GM18505 (cell line): ENCODE measurements at regions not wholly inside any gene's neighbourhood (a gene's known extent, or its start where the extent isn't known, plus 50 kb on each side); places are given as distances from the start of the nearest gene placed in this dataset.

Experiments
- ATAC-seq: cut with Tn5 transposase; IDR thresholded peaks from one replicate; pipeline ENCODE4 v1.9.1; 2021; ENCODE audit not compliant: unreplicated experiment
- POLR2A ChIP-seq: IDR thresholded peaks from 4 replicates; pipeline ENCODE4 v1.6.1; 2011; ENCODE audit warnings: borderline replicate concordance; ENCODE audit not compliant: insufficient read depth, insufficient read length; ENCODE audit errors: extremely low read depth

DNA sequence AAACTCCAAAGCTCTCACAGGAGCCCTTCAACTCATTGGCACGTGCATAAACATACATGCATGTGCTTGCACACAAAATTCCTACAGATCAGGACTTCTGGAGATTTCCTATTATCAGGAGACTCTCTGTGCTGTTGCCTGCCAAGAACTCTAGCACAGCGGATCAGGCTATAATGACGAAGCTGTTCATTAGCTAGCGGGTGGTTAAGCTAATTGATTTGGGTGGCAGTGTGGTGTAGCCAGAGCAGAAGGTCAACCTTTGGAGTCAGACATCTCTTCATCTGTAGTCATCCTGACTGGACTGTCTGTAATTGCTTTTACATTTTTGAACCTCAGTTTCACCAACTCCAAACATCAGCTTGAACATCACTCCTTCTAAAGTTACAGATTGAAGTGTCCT is 69.0 kb downstream of the KIF2B start:
- no peak for TF ChIP-seq POLR2A

DNA sequence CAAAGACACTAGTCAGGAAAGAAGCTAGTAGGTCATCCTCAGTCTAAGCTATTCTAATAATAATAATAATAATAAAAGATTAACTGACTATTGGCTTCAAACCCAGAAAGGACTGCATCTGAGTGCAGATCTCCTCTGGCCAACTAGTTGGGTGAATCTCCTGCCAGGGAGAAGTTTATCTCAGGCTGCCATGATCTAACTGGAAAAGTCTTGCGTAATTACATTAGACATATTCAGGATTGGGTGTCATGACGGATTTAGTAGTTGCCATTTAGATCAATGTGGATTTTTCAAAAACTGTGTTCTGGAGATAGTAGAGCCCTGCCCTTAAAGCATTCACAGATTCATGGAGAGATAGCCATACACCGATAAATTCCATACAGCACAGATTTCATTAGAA is 69.5 kb downstream of the KIF2B start:
- ATAC-seq = no peak
- no peak for TF ChIP-seq POLR2A

More for the DNA sequence above, 69.0 kb downstream of the KIF2B start:
- no peak for ATAC-seq

DNA sequence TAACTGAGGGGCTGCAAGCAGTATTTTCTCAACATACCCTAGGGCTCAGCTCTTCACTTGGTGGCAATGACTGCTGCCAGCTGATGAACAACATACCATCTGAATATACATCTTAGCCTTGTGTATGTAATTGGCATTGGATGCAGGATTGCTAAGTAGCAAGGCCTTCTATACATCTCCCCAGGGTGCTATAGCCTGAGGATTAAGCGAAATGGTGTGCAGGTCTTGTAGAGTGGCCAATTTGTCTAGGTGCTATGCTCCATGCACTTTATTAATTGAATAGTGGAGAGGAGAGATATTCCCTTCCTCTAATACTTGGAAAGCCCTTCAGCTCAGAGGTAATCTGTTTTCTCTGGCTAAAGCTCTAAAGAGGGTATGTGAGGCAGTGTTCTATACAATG is 71.9 kb downstream of the KIF2B start:
- no peak for ATAC-seq
- no peak for TF ChIP-seq POLR2A

DNA sequence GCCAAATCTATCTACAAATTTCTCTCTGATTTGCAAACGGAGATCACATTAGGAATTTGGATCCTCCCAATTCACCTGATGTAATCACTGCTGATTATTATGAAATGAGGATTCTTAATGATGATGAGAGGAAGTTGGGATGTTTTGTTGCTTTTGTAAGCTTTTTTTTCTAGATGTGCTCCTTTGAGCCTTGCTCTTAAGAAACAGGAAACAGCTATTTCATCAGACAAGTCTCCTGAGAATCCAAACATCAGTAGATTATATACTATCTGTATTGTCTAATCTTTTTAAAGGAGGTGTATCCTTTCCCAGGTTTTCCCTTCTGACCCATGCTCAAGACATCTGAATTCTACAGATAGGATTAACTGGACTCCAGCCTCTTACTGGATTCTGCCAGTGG is 73.3 kb downstream of the KIF2B start:
- no peak for ATAC-seq
- TF ChIP-seq POLR2A = no peak

DNA sequence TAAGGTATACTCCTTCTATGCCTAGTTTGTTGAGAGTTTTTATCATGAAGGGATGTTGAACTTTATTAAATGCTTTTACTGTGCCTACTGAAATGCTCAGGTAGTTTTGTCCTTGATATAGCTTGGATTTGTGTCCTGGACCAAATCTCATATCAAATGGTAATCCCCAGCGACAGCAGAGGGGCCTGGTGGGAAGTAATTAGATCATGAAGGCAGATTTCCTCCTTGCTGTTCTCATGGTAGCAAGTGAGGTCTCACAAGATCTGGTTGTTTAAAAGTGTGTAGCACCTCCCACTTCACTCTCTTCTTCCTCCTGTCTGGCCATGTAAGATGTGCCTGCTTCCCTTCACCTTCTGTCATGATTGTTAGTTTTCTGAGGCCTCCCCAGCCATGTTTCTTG is 78.2 kb downstream of the KIF2B start:
- no peak for ATAC-seq
- no peak for TF ChIP-seq POLR2A

DNA sequence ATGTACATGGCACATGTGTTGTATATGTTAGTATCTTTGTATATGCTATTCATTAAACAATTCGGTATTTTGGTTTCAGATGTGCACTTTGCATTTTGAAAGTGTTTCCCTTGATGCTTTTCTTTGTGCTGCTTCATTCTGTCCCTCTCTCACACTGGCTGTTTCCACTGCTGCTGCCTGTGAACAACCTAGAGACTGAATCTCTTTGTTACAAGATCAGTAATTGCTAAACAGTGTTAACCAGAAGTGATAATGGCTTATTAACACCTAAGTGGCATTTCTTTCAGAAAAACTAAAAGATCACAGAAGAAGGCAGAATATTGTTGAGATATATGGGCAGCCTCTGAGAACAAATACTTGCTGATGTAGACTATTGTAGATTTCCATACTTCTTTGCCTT is 84.7 kb downstream of the KIF2B start:
- ATAC-seq = no peak

DNA sequence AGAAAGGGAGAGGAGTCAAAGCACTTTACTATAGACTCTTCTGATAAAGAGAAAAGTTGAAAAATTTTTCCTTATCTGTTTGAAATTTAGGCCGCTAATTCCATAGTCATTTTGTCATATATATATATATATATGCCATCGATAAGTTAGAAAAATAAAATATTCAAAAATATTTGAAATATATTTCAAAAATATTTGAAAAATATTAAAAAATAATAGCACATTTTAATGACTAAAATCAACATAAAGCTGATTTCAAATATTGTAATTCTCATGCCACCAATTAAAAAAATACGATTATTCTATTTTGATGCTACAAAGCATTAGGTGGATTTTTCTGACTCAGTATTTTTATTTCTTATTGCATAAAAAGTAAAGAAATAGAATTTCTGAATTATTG is 87.1 kb downstream of the KIF2B start:
- TF ChIP-seq POLR2A = no peak
- no peak for ATAC-seq

More for the DNA sequence above, 84.7 kb downstream of the KIF2B start:
- TF ChIP-seq POLR2A = no peak

DNA sequence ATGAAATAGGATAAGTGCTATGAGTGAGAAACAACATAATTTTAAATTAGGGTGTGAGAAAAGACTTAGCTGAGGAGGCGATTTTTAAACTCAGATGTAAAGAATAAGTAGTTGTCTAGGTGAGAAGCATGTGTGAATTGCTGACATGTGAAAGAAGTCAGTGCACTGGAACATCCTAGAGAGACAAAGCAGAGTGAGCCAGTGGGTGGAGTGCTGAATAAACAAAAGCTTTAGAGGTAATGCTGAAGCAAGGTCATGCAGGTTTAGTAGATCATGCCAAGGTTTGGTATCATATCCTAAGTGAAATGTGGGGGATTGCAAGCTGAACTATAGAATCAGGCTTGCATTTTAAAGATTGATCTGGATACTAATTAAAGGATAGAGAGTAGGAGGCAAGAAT is 89.4 kb downstream of the KIF2B start:
- no peak for ATAC-seq
- TF ChIP-seq POLR2A = no peak

DNA sequence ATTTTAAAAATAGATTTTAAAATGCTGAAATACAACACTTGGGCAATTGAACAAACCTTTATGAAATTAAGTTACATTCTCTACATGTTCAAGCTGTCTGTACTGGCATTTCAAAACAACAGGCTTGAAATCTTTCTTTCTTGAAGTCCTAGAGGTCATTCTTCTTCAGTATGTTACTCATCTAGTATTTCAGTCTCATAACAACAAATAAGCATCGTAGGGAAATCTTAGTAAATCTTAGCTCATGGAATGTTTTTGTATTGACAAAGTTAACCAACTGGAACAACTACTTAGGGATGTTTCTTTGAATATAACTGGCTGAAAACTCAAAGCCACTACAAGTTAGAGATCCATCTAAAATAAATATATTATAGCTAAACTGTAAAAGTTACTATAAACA is 96.6 kb downstream of the KIF2B start:
- no peak for TF ChIP-seq POLR2A
- no peak for ATAC-seq

DNA sequence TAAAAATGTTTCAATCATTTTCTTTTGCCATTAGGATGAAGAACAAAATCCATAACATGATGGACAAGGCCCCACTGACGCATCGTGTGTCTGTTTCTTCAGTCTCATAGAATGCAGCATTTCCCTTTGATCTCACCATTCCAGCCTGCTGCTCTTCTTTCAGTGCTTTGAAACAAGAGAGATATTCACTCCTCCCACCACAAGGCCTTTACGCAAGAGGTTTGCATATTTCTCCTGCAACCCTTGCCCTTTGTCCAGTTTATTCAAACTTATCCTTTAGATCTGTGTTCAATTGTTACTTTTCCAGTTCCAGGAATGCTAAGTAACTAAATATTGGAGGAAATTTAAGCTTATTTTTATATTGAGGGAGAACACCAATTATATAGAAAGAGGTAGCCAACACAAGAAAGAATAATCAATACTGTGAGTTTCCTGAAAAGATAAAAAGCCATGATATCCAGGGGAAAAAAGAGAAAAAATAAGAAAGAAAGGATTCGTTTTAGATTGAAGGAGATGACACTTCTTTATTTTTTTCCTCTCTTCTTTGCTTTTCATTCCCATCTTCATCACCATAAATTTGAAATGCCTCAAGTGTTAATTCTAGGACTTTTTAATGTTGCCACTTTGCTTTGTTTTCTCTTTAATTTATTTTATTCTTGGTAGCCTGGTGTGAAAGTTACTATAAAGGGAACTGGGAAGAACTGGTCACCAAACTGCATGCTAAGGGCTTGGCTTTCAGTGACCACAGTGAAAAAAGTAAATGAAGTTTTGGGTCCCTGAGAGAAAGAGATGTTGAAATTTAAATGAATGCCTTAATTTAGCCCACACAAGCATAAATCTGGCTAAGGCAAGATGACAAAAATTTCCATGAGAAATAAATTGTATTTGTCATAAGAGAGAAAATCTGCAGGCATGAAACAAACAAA is 102.1 kb downstream of the KIF2B start:
- no peak for ATAC-seq
- TF ChIP-seq POLR2A = no peak

DNA sequence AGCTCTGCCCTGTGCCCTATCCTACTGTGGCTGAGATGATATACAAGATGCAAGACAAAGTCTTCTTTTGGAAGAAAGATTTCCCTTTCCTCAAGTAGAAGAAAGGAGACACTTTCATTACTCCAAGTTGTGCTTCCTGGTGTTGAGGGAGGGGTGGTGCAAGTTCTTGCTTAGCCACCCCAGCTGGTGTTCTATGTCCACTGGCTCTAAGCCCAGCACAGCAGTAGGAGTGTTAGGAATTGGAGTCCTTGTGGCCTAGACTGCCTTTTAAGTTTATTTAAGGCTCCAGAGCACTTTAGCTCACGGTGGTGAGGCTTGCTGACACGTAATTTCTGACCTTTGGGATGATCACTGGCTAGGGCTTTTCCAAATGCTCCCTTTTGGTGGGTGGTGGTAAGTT is 109.7 kb downstream of the KIF2B start:
- ATAC-seq = no peak

DNA sequence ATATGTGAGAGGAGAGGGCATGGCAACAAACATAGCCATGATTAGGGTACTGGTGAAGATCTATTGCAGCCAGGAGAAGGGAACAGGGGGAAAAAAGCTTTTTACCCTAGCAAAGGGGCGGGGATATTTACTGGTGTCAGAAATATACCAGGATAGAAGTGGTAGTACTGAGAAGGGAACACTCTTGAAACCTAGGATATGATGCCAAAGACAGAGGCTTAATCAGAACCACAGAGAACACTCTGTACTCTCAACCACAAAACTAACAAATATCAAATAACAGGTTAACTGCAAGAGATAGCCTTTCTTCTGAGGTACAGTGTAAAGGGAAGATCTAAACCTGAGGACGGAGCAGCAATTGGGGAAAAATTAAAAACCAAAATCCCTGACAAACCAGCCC is 112.2 kb downstream of the KIF2B start:
- TF ChIP-seq POLR2A = no peak
- ATAC-seq = no peak

More for the DNA sequence above, 109.7 kb downstream of the KIF2B start:
- TF ChIP-seq POLR2A = no peak

DNA sequence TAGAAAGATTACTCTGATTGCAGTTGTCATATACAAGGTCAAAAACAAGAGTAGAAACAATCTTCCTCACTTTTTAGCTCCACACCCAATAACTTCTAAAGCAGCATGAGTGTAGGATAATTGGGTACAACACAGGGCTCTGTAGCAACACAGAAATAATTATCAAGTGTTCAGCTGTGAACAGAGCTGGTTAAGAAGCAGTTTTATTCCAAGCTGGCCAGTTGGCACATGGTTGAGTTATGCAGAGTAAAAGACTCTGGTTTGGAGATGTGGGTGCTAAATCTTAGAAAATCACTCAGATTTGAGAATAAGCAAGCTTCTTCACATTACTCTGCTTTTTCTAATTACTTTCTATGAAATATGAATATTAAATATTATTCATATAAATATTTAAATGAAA is 118.5 kb downstream of the KIF2B start:
- no peak for ATAC-seq
- TF ChIP-seq POLR2A = no peak

DNA sequence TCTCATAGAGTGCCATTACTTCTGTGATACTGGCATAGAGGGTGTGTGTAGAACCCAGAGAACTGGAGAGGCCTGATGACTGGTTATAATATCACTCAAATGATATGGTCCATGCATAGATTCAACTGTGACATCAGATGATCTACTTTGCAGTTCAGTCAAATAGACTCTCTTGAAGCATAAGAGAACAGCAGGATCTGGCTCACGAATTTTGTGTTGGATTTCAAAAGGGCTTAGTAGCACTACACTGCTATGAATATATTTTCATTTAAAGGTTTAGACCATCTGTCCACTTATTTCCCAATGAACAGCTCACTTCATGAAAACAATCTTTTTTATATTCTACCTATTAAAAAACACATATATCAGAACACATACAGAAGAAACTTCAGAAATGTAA is 119.7 kb downstream of the KIF2B start:
- no peak for ATAC-seq
- no peak for TF ChIP-seq POLR2A
